GM12875 (cell line): ENCODE measurements at regions not wholly inside any gene's neighbourhood (a gene's known extent, or its start where the extent isn't known, plus 50 kb on each side); places are given as distances from the start of the nearest gene placed in this dataset.

Experiments used
- H3K4me3 ChIP-seq: one replicate; pipeline ENCODE4 v1.5.1; 2011; ENCODE audit warnings: low read depth, low read length, control low read depth
- CTCF ChIP-seq: IDR thresholded peaks from 2 replicates; pipeline ENCODE4 v1.5.1; 2011; ENCODE audit warnings: low read depth, mild to moderate bottlenecking, control low read depth, inconsistent platforms, low read length, moderate library complexity, borderline replicate concordance; ENCODE audit not compliant: insufficient read depth

- TF ChIP-seq CTCF: no peak
- H3K4me3 ChIP-seq: no peak overlapping the region
These were observed 366.8 kb upstream of the FGF13 start for GRCh38 chrX:139078342-139078741.

- no peak overlapping the region for H3K4me3 ChIP-seq
- no peak for TF ChIP-seq CTCF
These were observed 366.0 kb upstream of the FGF13 start for GRCh38 chrX:139077281-139078250.

GRCh38 chrX:139063364-139063763 lies 351.8 kb upstream of the FGF13 start:
- no peak for TF ChIP-seq CTCF
- H3K4me3 ChIP-seq: no peak overlapping the region

GRCh38 chrX:139058831-139059495 lies 347.4 kb upstream of the FGF13 start:
- no peak overlapping the region for H3K4me3 ChIP-seq
- no peak for TF ChIP-seq CTCF

GRCh38 chrX:139052461-139052860 lies 340.9 kb upstream of the FGF13 start:
- H3K4me3 ChIP-seq: no peak overlapping the region
- no peak for TF ChIP-seq CTCF

- H3K4me3 ChIP-seq: no peak overlapping the region
- TF ChIP-seq CTCF: no peak
These were observed 337.9 kb upstream of the FGF13 start for GRCh38 chrX:139049465-139049864.
